ENCODE measurements at regions not wholly inside any gene's neighbourhood (a gene's known extent, or its start where the extent isn't known, plus 50 kb on each side); places are given as distances from the start of the nearest gene placed in this dataset.

DNA sequence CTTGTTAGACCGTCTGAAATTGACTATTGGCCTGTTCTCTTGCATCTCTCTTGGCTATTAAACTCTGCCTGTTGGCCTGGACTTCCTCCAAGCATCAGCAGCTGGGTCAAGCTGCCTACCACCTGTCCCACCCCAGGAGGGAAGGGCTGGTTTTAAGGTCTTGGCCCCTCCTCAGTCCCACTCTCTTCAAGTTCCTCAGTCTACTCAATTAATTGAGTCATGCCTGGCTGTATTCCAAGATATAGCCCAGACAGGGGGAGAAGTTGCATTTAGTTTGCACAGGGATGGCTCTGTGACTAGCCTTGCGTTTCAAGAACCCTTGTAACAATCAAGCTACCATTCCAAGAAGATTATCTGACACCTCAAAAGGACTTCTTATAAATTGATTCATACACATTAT is 113.8 kb upstream of the GLI3 start:
- no peaks in the 10 kb centered on the region for H3K36me3 ChIP-seq (ENCODE audit: control insufficient read depth, insufficient read depth, low read length, severe bottlenecking)
- peak; percentile 13 for DNase-seq (ENCODE audit: low read depth)
- no peak overlapping the region for H3K4me3 ChIP-seq (ENCODE audit: low read length)
- no peak overlapping the region for H3K9ac ChIP-seq (ENCODE audit: low read length)
- H3K27me3 ChIP-seq (replicated peaks; ENCODE audit: control insufficient read depth, insufficient read depth, low read length): no peaks in the 10 kb centered on the region
- peaks cover 17% of the 10 kb centered on the region for H3K4me1 ChIP-seq (ENCODE audit: control insufficient read depth, insufficient read depth, low read length)
- no peaks in the 10 kb centered on the region for H3K9me3 ChIP-seq (ENCODE audit: control insufficient read depth, low read length)

- no peaks in the 10 kb centered on the region for H3K27me3 ChIP-seq (replicated peaks; ENCODE audit: control insufficient read depth, insufficient read depth, low read length)
- H3K36me3 ChIP-seq (ENCODE audit: control insufficient read depth, insufficient read depth, low read length, severe bottlenecking): no peaks in the 10 kb centered on the region
- peaks cover 24% of the 10 kb centered on the region for H3K4me1 ChIP-seq (ENCODE audit: control insufficient read depth, insufficient read depth, low read length)
- DNase-seq (ENCODE audit: low read depth): peak; percentile 51
- no peak overlapping the region for H3K4me3 ChIP-seq (ENCODE audit: low read length)
- no peak overlapping the region for H3K9ac ChIP-seq (ENCODE audit: low read length)
- no peaks in the 10 kb centered on the region for H3K9me3 ChIP-seq (ENCODE audit: control insufficient read depth, low read length)
Measured at GRCh38 chr7:42348631-42349030, 111.6 kb upstream of the GLI3 start.

GRCh38 chr7:42348071-42348470 is 111.1 kb upstream of the GLI3 start:
- Histone ChIP-seq H3K36me3 (ENCODE audit: control insufficient read depth, insufficient read depth, low read length, severe bottlenecking) (no peaks in the 10 kb centered on the region), H3K27me3 (replicated peaks; ENCODE audit: control insufficient read depth, insufficient read depth, low read length) (no peaks in the 10 kb centered on the region)

DNA sequence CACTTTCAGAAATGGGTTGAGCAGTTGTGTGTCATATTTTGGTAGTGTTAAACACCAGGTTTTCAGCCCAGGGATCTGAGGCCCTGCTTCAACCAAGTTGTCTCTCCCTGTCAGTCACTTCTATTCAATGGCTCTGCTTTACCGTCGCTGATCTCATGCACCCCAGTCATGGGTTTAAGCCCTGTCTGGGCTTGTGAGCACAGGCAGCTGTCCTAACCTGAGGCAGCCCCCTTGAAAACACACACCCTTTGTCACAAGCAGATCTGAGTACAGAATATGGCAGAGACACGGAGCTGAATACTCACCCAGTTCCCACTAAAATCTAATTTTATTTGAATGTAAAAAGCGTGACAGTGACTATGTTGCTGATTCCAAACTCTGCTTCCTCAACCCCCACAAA is 110.6 kb upstream of the GLI3 start:
- H3K36me3 ChIP-seq (ENCODE audit: control insufficient read depth, insufficient read depth, low read length, severe bottlenecking): no peaks in the 10 kb centered on the region
- no peak overlapping the region for H3K4me3 ChIP-seq (ENCODE audit: low read length)
- no peak overlapping the region for H3K9ac ChIP-seq (ENCODE audit: low read length)
- H3K27me3 ChIP-seq (replicated peaks; ENCODE audit: control insufficient read depth, insufficient read depth, low read length): no peaks in the 10 kb centered on the region
- no peaks in the 10 kb centered on the region for H3K9me3 ChIP-seq (ENCODE audit: control insufficient read depth, low read length)
- no peak for DNase-seq (ENCODE audit: low read depth)
- H3K4me1 ChIP-seq (ENCODE audit: control insufficient read depth, insufficient read depth, low read length): peaks cover 24% of the 10 kb centered on the region

More at GRCh38 chr7:42348071-42348470, 111.1 kb upstream of the GLI3 start:
- Histone ChIP-seq H3K4me1 (ENCODE audit: control insufficient read depth, insufficient read depth, low read length) (peaks cover 24% of the 10 kb centered on the region), H3K9ac (ENCODE audit: low read length) (no peak overlapping the region), H3K4me3 (ENCODE audit: low read length) (no peak overlapping the region), H3K9me3 (ENCODE audit: control insufficient read depth, low read length) (no peaks in the 10 kb centered on the region)
- DNase-seq (ENCODE audit: low read depth): no peak

- no peak overlapping the region for H3K9ac ChIP-seq (ENCODE audit: low read length)
- H3K36me3 ChIP-seq (ENCODE audit: control insufficient read depth, insufficient read depth, low read length, severe bottlenecking): no peaks in the 10 kb centered on the region
- H3K4me3 ChIP-seq (ENCODE audit: low read length): no peak overlapping the region
- no peak for DNase-seq (ENCODE audit: low read depth)
- H3K27me3 ChIP-seq (replicated peaks; ENCODE audit: control insufficient read depth, insufficient read depth, low read length): no peaks in the 10 kb centered on the region
- H3K9me3 ChIP-seq (ENCODE audit: control insufficient read depth, low read length): no peaks in the 10 kb centered on the region
- H3K4me1 ChIP-seq (ENCODE audit: control insufficient read depth, insufficient read depth, low read length): peaks cover 14% of the 10 kb centered on the region
Measured at GRCh38 chr7:42345478-42346299, 108.7 kb upstream of the GLI3 start.

DNA sequence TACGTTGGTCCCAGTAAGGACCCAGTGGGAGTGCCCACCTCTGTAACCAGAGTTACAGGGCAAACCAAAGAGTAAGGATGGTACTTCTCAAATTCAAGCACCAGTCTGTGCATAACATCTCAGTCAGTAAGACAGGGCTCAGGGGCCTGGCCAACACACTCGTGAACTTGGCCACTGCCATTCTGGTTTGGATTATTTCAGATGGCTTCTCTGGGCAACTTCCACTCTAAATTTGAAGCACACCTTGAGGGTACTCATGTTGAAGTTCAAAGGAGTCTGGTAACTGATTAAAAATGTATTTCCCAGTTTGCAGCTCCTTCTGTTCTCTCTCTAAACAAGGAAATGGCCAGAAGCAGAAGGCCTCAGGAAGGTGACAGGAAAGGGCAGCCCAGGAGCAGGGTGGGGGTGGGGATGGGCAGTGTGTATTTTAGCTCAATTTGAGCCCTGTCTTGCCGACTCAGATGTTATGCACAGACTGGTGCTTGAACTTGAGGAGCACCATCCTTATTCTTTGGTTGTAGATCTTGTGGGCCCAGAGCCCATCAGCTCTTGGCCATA is 107.3 kb upstream of the GLI3 start:
- Histone ChIP-seq H3K9me3 (ENCODE audit: control insufficient read depth, low read length) (no peaks in the 10 kb centered on the region), H3K27me3 (replicated peaks; ENCODE audit: control insufficient read depth, insufficient read depth, low read length) (no peaks in the 10 kb centered on the region), H3K4me3 (ENCODE audit: low read length) (no peak overlapping the region), H3K9ac (ENCODE audit: low read length) (no peak overlapping the region), H3K4me1 (ENCODE audit: control insufficient read depth, insufficient read depth, low read length) (peaks cover 15% of the 10 kb centered on the region), H3K36me3 (ENCODE audit: control insufficient read depth, insufficient read depth, low read length, severe bottlenecking) (no peaks in the 10 kb centered on the region)
- DNase-seq (ENCODE audit: low read depth): no peak

DNA sequence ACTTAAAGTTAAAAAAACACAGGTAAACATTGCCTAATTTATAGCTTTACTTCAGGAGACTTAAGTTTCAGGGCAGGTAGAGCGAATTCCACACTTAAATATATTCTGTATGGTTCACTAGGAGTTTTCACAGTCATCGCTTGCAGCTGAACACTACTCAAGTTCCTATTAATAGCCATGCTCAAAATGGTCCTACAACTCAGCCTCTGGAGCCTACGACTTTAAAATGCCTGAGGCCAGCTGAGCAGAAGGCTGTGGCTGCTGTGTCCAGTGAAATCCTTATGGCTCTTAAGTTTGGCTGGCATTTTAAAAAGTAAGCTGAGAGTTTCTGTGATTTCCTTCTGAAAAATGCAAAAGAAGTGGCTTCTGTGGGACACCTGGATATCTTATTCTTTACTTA is 105.4 kb upstream of the GLI3 start:
- Histone ChIP-seq H3K9ac (ENCODE audit: low read length) (no peak overlapping the region), H3K36me3 (ENCODE audit: control insufficient read depth, insufficient read depth, low read length, severe bottlenecking) (no peaks in the 10 kb centered on the region), H3K27me3 (replicated peaks; ENCODE audit: control insufficient read depth, insufficient read depth, low read length) (no peaks in the 10 kb centered on the region), H3K9me3 (ENCODE audit: control insufficient read depth, low read length) (no peaks in the 10 kb centered on the region), H3K4me1 (ENCODE audit: control insufficient read depth, insufficient read depth, low read length) (peaks cover 34% of the 10 kb centered on the region), H3K4me3 (ENCODE audit: low read length) (no peak overlapping the region)
- no peak for DNase-seq (ENCODE audit: low read depth)

GRCh38 chr7:42340436-42340835 is 103.4 kb upstream of the GLI3 start:
- H3K4me1 ChIP-seq (ENCODE audit: control insufficient read depth, insufficient read depth, low read length): peaks cover 24% of the 10 kb centered on the region
- H3K9me3 ChIP-seq (ENCODE audit: control insufficient read depth, low read length): no peaks in the 10 kb centered on the region
- no peak overlapping the region for H3K9ac ChIP-seq (ENCODE audit: low read length)
- no peak for DNase-seq (ENCODE audit: low read depth)
- H3K27me3 ChIP-seq (replicated peaks; ENCODE audit: control insufficient read depth, insufficient read depth, low read length): no peaks in the 10 kb centered on the region
- no peaks in the 10 kb centered on the region for H3K36me3 ChIP-seq (ENCODE audit: control insufficient read depth, insufficient read depth, low read length, severe bottlenecking)
- no peak overlapping the region for H3K4me3 ChIP-seq (ENCODE audit: low read length)

DNA sequence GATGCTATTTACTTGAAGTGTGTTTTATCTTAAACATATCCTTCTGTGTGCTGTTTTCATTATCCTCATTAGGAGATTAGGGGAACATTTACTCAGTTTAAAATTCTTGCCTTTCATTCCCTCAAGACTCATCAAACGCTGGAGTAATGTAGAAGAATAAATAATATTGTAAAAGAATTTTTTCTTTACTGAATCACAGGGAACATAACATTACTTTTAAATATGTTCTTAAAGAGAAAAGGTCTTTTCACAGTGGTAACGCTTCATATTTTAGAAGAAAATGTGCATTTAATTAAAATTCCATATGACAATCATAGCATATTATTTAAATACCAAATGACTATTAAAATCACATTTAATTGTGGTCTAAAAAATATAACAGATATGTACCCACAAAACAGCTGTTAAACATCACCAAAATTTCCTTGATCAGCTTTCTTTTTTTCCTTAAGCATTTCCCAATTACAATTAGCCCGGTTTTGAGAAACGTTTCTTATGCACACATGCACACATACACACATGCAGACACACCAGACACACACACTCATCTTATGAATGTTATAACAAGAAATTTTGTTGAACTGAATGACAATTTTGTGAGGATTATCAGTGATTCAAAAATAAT is 102.0 kb upstream of the GLI3 start:
- DNase-seq (ENCODE audit: low read depth): peak; percentile 32
- Histone ChIP-seq H3K4me3 (ENCODE audit: low read length) (peak overlapping the region; percentile 61), H3K9me3 (ENCODE audit: control insufficient read depth, low read length) (no peaks in the 10 kb centered on the region), H3K27me3 (replicated peaks; ENCODE audit: control insufficient read depth, insufficient read depth, low read length) (no peaks in the 10 kb centered on the region), H3K4me1 (ENCODE audit: control insufficient read depth, insufficient read depth, low read length) (peaks cover 20% of the 10 kb centered on the region), H3K9ac (ENCODE audit: low read length) (peak overlapping the region; percentile 56), H3K36me3 (ENCODE audit: control insufficient read depth, insufficient read depth, low read length, severe bottlenecking) (no peaks in the 10 kb centered on the region)

GRCh38 chr7:42338231-42338915 is 101.4 kb upstream of the GLI3 start:
- no peaks in the 10 kb centered on the region for H3K27me3 ChIP-seq (replicated peaks; ENCODE audit: control insufficient read depth, insufficient read depth, low read length)
- peak overlapping the region; percentile 61 for H3K4me3 ChIP-seq (ENCODE audit: low read length)
- peaks cover 2% of the 10 kb centered on the region for H3K9me3 ChIP-seq (ENCODE audit: control insufficient read depth, low read length)
- H3K9ac ChIP-seq (ENCODE audit: low read length): peak overlapping the region; percentile 56
- DNase-seq (ENCODE audit: low read depth): peak; percentile 73
- no peaks in the 10 kb centered on the region for H3K36me3 ChIP-seq (ENCODE audit: control insufficient read depth, insufficient read depth, low read length, severe bottlenecking)
- peaks cover 20% of the 10 kb centered on the region for H3K4me1 ChIP-seq (ENCODE audit: control insufficient read depth, insufficient read depth, low read length)

GRCh38 chr7:42337225-42337905 is 100.4 kb upstream of the GLI3 start:
- H3K9me3 ChIP-seq (ENCODE audit: control insufficient read depth, low read length): peaks cover 12% of the 10 kb centered on the region
- H3K4me3 ChIP-seq (ENCODE audit: low read length): no peak overlapping the region
- peak overlapping the region; percentile 56 for H3K9ac ChIP-seq (ENCODE audit: low read length)
- no peak for DNase-seq (ENCODE audit: low read depth)
- peaks cover 20% of the 10 kb centered on the region for H3K4me1 ChIP-seq (ENCODE audit: control insufficient read depth, insufficient read depth, low read length)
- no peaks in the 10 kb centered on the region for H3K36me3 ChIP-seq (ENCODE audit: control insufficient read depth, insufficient read depth, low read length, severe bottlenecking)
- H3K27me3 ChIP-seq (replicated peaks; ENCODE audit: control insufficient read depth, insufficient read depth, low read length): no peaks in the 10 kb centered on the region

All from adipocyte (in vitro differentiated cells).